T-cell (primary cell): ENCODE measurements at regions not wholly inside any gene's neighbourhood (a gene's known extent, or its start where the extent isn't known, plus 50 kb on each side); places are given as distances from the start of the nearest gene placed in this dataset.

Source experiments
- ATAC-seq, 4 experiments: fragments of 200-7000 bp in 3 of 4; fragments of 150-1000 bp in 1 of 4; cut with Tn5 transposase; replicated peaks in 1 of 4; 1 replicate in 3 of 4; 2 replicates in 1 of 4; pipeline ENCODE4 v1.10.0; 2021; ENCODE audit warnings: moderate library complexity in 3 of 4, mild to moderate bottlenecking in 2 of 4, moderate number of reproducible peaks in 1 of 4
- CTCF ChIA-PET, 2 donors: fragments of 300-600 bp; sonication (Branson Sonifier 250); formaldehyde crosslinking; loops; one replicate each; lab custom pipeline; 2022; ENCODE audit warnings: antibody characterized with exemption in 2 of 2; lab: Charles Lee
- POLR2A ChIA-PET, 2 donors: fragments of 300-600 bp; sonication (Branson Sonifier 250); formaldehyde crosslinking; loops; one replicate each; lab custom pipeline; 2022; ENCODE audit warnings: antibody characterized with exemption in 2 of 2; lab: Charles Lee
- DNase-seq, 35 experiments: peaks; one replicate each; pipeline versions ENCODE4 v3.0.0 to v3.0.0-alpha.2; 2013 to 2023
- H3K27ac ChIP-seq: one replicate; pipeline ENCODE4 v1.5.1; 2013; ENCODE audit warnings: low read length
- H3K27me3 ChIP-seq, 2 experiments: replicated peaks in 1 of 2; 1 replicate in 1 of 2; 2 replicates in 1 of 2; pipeline versions ENCODE4 v1.6.1 to v1.7.0; 2013; ENCODE audit warnings: low read length in 1 of 2, mixed read lengths in 1 of 2; ENCODE audit not compliant: control insufficient read depth in 2 of 2, insufficient read depth in 2 of 2; ENCODE audit errors: extremely low read depth in 1 of 2
- H3K36me3 ChIP-seq, 2 donors: 1 replicate in 1 of 2; 2 replicates in 1 of 2; pipeline versions ENCODE4 v1.6.1 to v1.7.0; 2013; ENCODE audit warnings: low read length in 1 of 2; ENCODE audit not compliant: control insufficient read depth in 2 of 2, insufficient read depth in 1 of 2; ENCODE audit errors: extremely low read depth in 1 of 2
- H3K4me1 ChIP-seq, 2 experiments: 1 replicate in 1 of 2; 2 replicates in 1 of 2; pipeline versions ENCODE4 v1.6.1 to v1.7.0; 2013; ENCODE audit warnings: low read length in 2 of 2, mixed read lengths in 1 of 2; ENCODE audit not compliant: insufficient read depth in 2 of 2, control insufficient read depth in 1 of 2; ENCODE audit errors: extremely low read depth in 1 of 2
- H3K4me3 ChIP-seq, 2 donors: 1 replicate in 1 of 2; 2 replicates in 1 of 2; pipeline versions ENCODE4 v1.5.1 to v1.7.0; 2013; ENCODE audit warnings: mild to moderate bottlenecking in 2 of 2, low read length in 1 of 2, moderate library complexity in 1 of 2; ENCODE audit not compliant: control insufficient read depth in 1 of 2; ENCODE audit errors: extremely low read depth in 1 of 2
- H3K9me3 ChIP-seq: 2 replicates; pipeline ENCODE4 v1.7.0; 2013
- H3K27ac Mint-ChIP-seq, 2 donors: one replicate each; pipeline ENCODE4 v1.8.0; 2020 to 2021; ENCODE audit warnings: mild to moderate bottlenecking in 2 of 2, mixed read lengths in 2 of 2
- H3K27me3 Mint-ChIP-seq, 2 donors: one replicate each; pipeline ENCODE4 v1.8.0; 2021 to 2022; ENCODE audit warnings: mixed read lengths in 2 of 2
- H3K36me3 Mint-ChIP-seq: one replicate; pipeline ENCODE4 v1.8.0; 2021; ENCODE audit warnings: mixed read lengths
- H3K4me1 Mint-ChIP-seq, 3 donors: one replicate each; pipeline ENCODE4 v1.8.0; 2020 to 2022; ENCODE audit warnings: mixed read lengths in 3 of 3, mild to moderate bottlenecking in 1 of 3
- H3K4me3 Mint-ChIP-seq, 3 donors: one replicate each; pipeline ENCODE4 v1.8.0; 2020 to 2022; ENCODE audit warnings: mild to moderate bottlenecking in 3 of 3, mixed read lengths in 3 of 3, moderate library complexity in 3 of 3
- H3K9me3 Mint-ChIP-seq, 3 donors: one replicate each; pipeline ENCODE4 v1.8.0; 2020 to 2022; ENCODE audit warnings: mixed read lengths in 3 of 3
- WGBS: methylation state at CpG from one replicate; pipeline ENCODE4 v1.1.5; 2013; ENCODE audit warnings: missing lambda C conversion rate; ENCODE audit not compliant: insufficient coverage; 5-methylcytosine and 5-hydroxymethylcytosine counted together

DNA sequence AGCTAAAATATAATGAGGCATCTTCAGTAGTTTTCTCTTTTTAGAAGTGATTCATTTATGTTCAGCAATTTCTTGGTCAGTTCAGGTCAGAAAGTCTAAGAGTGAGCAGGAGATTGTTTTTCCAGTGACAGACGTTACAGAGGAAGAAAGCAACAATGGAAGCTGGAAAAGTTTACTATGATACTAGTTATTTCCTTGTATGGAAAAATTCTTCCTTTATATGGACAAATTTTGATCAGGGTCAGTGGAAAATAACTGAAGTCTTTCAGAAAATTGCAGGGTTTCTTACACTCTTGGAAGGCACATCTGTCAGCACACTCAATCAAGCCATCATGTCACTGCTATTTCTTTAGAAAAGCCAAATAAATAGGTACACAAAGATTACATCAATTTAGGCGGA is 1120.7 kb downstream of the FAT4 start:
- no peaks in the 10 kb centered on the region for H3K9me3 ChIP-seq
- no peaks in the 10 kb centered on the region for H3K4me1 ChIP-seq
- no CpG with 5 or more reads among the region's 2 CpGs for WGBS
- DNase-seq (no peak), ATAC-seq (no peak)
- no peaks in the 10 kb centered on the region for H3K36me3 ChIP-seq
- Mint-ChIP-seq H3K27me3 (no peaks in the 10 kb centered on the region), H3K4me3 (no peak overlapping the region), H3K27ac (no peak overlapping the region), H3K9me3 (peaks cover 9 to 18% (median 13%) of the 10 kb centered on the region in 3 donors), H3K4me1 (no peaks in the 10 kb centered on the region), H3K36me3 (no peaks in the 10 kb centered on the region)
- ChIA-PET POLR2A (no interaction called here), CTCF (no interaction called here)
- no peaks in the 10 kb centered on the region for H3K27me3 ChIP-seq
- no peak overlapping the region for H3K27ac ChIP-seq
- H3K4me3 ChIP-seq = no peak overlapping the region

- Mint-ChIP-seq H3K4me3 (no peak overlapping the region), H3K27me3 (no peaks in the 10 kb centered on the region), H3K36me3 (no peaks in the 10 kb centered on the region), H3K9me3 (peaks cover 9 to 14% (median 13%) of the 10 kb centered on the region in 3 donors), H3K27ac (no peak overlapping the region), H3K4me1 (no peaks in the 10 kb centered on the region)
- DNase-seq = no peak
- Histone ChIP-seq H3K4me3 (no peak overlapping the region), H3K9me3 (peaks cover 2% of the 10 kb centered on the region), H3K36me3 (no peaks in the 10 kb centered on the region), H3K27me3 (no peaks in the 10 kb centered on the region), H3K27ac (no peak overlapping the region), H3K4me1 (no peaks in the 10 kb centered on the region)
- ChIA-PET POLR2A (no interaction called here), CTCF (no interaction called here)
- ATAC-seq = no peak
- 100% methylated on average over 1 of the region's 3 CpGs for WGBS
Measured at GRCh38 chr4:126440297-126440696, 1125.5 kb downstream of the FAT4 start.

- no peak overlapping the region for H3K27ac Mint-ChIP-seq
- no peaks in the 10 kb centered on the region for H3K4me1 Mint-ChIP-seq
- Histone ChIP-seq H3K4me1 (no peaks in the 10 kb centered on the region), H3K27me3 (no peaks in the 10 kb centered on the region), H3K9me3 (peaks cover 2% of the 10 kb centered on the region), H3K4me3 (no peak overlapping the region), H3K36me3 (no peaks in the 10 kb centered on the region), H3K27ac (no peak overlapping the region)
- ATAC-seq = no peak
- no peak overlapping the region for H3K4me3 Mint-ChIP-seq
- ChIA-PET POLR2A (no interaction called here), CTCF (no interaction called here)
- DNase-seq = no peak
- H3K36me3 Mint-ChIP-seq = no peaks in the 10 kb centered on the region
- H3K9me3 Mint-ChIP-seq = peaks cover 14 to 21% (median 18%) of the 10 kb centered on the region in 3 donors
- no peaks in the 10 kb centered on the region for H3K27me3 Mint-ChIP-seq
- WGBS = no CpG with 5 or more reads among the region's 4 CpGs
Measured at GRCh38 chr4:126441173-126442035, 1126.6 kb downstream of the FAT4 start.

DNA sequence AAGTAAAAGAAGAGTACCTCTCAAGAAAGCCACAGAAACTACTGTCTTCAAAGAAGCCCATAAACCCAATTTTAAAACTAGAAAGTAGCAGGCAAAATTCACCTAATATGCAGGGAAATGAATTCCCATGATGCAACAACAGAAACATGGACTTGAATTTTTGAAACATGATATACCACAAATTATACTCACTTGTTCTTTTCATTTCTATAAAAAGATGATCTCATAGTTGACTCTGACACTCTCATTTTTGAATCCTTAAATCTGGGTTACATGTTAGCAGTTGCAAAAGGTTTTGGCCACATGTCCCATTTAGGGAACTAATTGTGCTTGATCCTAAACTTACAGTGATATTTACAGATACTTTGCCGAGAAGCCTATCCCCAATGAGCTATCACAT is 1130.8 kb downstream of the FAT4 start:
- H3K27ac Mint-ChIP-seq = no peak overlapping the region
- H3K4me3 Mint-ChIP-seq = no peak overlapping the region
- CTCF ChIA-PET = no interaction called here
- H3K27me3 ChIP-seq = no peaks in the 10 kb centered on the region
- H3K4me1 Mint-ChIP-seq = no peaks in the 10 kb centered on the region
- H3K4me1 ChIP-seq = no peaks in the 10 kb centered on the region
- no CpG with 5 or more reads among the region's 1 CpG for WGBS
- no peaks in the 10 kb centered on the region for H3K36me3 Mint-ChIP-seq
- H3K27me3 Mint-ChIP-seq = no peaks in the 10 kb centered on the region
- POLR2A ChIA-PET = no interaction called here
- H3K4me3 ChIP-seq = no peak overlapping the region
- ATAC-seq = no peak
- no peak for DNase-seq
- peaks cover 2% of the 10 kb centered on the region for H3K9me3 ChIP-seq
- no peaks in the 10 kb centered on the region for H3K36me3 ChIP-seq
- H3K9me3 Mint-ChIP-seq = peaks cover 0 to 16% (median 10%) of the 10 kb centered on the region in 3 donors
- H3K27ac ChIP-seq = no peak overlapping the region

- no CpG with 5 or more reads among the region's 2 CpGs for WGBS
- Mint-ChIP-seq H3K4me3 (no peak overlapping the region), H3K9me3 (peaks cover 0 to 16% (median 14%) of the 10 kb centered on the region in 3 donors), H3K27me3 (no peaks in the 10 kb centered on the region), H3K4me1 (no peaks in the 10 kb centered on the region), H3K27ac (no peak overlapping the region), H3K36me3 (no peaks in the 10 kb centered on the region)
- Histone ChIP-seq H3K27me3 (no peaks in the 10 kb centered on the region), H3K9me3 (peaks cover 1% of the 10 kb centered on the region), H3K36me3 (no peaks in the 10 kb centered on the region), H3K4me1 (no peaks in the 10 kb centered on the region), H3K27ac (no peak overlapping the region), H3K4me3 (no peak overlapping the region)
- POLR2A ChIA-PET = no interaction called here
- ATAC-seq (no peak), DNase-seq (no peak)
- CTCF ChIA-PET = no interaction called here
Measured at GRCh38 chr4:126446917-126447316, 1132.2 kb downstream of the FAT4 start.

GRCh38 chr4:126448086-126448845 is 1133.5 kb downstream of the FAT4 start:
- CTCF ChIA-PET = no interaction called here
- H3K36me3 ChIP-seq = no peaks in the 10 kb centered on the region
- H3K27ac ChIP-seq = no peak overlapping the region
- H3K27me3 ChIP-seq = no peaks in the 10 kb centered on the region
- no peak overlapping the region for H3K4me3 ChIP-seq
- no peaks in the 10 kb centered on the region for H3K4me1 Mint-ChIP-seq
- no peaks in the 10 kb centered on the region for H3K9me3 ChIP-seq
- H3K36me3 Mint-ChIP-seq = no peaks in the 10 kb centered on the region
- DNase-seq = no peak
- POLR2A ChIA-PET = no interaction called here
- H3K27me3 Mint-ChIP-seq = no peaks in the 10 kb centered on the region
- 89% methylated on average over 5 of the region's 7 CpGs for WGBS
- no peak for ATAC-seq
- peaks cover 0 to 21% (median 17%) of the 10 kb centered on the region in 3 donors for H3K9me3 Mint-ChIP-seq
- no peak overlapping the region for H3K4me3 Mint-ChIP-seq
- H3K27ac Mint-ChIP-seq = no peak overlapping the region
- H3K4me1 ChIP-seq = no peaks in the 10 kb centered on the region
